ENCODE measurements at regions not wholly inside any gene's neighbourhood (a gene's known extent, or its start where the extent isn't known, plus 50 kb on each side); places are given as distances from the start of the nearest gene placed in this dataset.

- no peak for DNase-seq (ENCODE audit: low read depth, low spot score)
- H3K27ac ChIP-seq, result no peak overlapping the region
Observed at GRCh38 chr13:86710013-86710412, 910.8 kb upstream of the SLITRK6 start.

GRCh38 chr13:86710896-86711295, 911.7 kb upstream of the SLITRK6 start:
- no peak for DNase-seq (ENCODE audit: low read depth, low spot score)
- H3K27ac ChIP-seq, result no peak overlapping the region

GRCh38 chr13:86714495-86714894, 915.3 kb upstream of the SLITRK6 start:
- DNase-seq (ENCODE audit: low read depth, low spot score), result no peak
- no peak overlapping the region for H3K27ac ChIP-seq

GRCh38 chr13:86725105-86725504, 925.9 kb upstream of the SLITRK6 start:
- DNase-seq (ENCODE audit: low read depth, low spot score), result no peak
- H3K27ac ChIP-seq, result no peak overlapping the region

GRCh38 chr13:86729206-86729605, 930.0 kb upstream of the SLITRK6 start:
- DNase-seq (ENCODE audit: low read depth, low spot score), result no peak
- no peak overlapping the region for H3K27ac ChIP-seq

GRCh38 chr13:86731987-86732386, 932.8 kb upstream of the SLITRK6 start:
- no peak for DNase-seq (ENCODE audit: low read depth, low spot score)
- H3K27ac ChIP-seq, result no peak overlapping the region

GRCh38 chr13:86737334-86737932, 933.7 kb upstream of the SLITRK5 start:
- no peak for DNase-seq (ENCODE audit: low read depth, low spot score)
- no peak overlapping the region for H3K27ac ChIP-seq

GRCh38 chr13:86741762-86742285, 929.3 kb upstream of the SLITRK5 start:
- no peak for DNase-seq (ENCODE audit: low read depth, low spot score)
- no peak overlapping the region for H3K27ac ChIP-seq

- no peak for DNase-seq (ENCODE audit: low read depth, low spot score)
- no peak overlapping the region for H3K27ac ChIP-seq
Observed at GRCh38 chr13:86757236-86757978, 913.8 kb upstream of the SLITRK5 start.

- H3K27ac ChIP-seq, result no peak overlapping the region
- no peak for DNase-seq (ENCODE audit: low read depth, low spot score)
Observed at GRCh38 chr13:86758116-86758515, 913.1 kb upstream of the SLITRK5 start.

GRCh38 chr13:86760620-86761019, 910.6 kb upstream of the SLITRK5 start:
- no peak overlapping the region for H3K27ac ChIP-seq

GRCh38 chr13:86765462-86765861, 905.7 kb upstream of the SLITRK5 start:
- no peak overlapping the region for H3K27ac ChIP-seq
- DNase-seq (ENCODE audit: low read depth, low spot score), result no peak

More at GRCh38 chr13:86760620-86761019, 910.6 kb upstream of the SLITRK5 start:
- no peak for DNase-seq (ENCODE audit: low read depth, low spot score)

GRCh38 chr13:86788616-86789015, 882.6 kb upstream of the SLITRK5 start:
- no peak for DNase-seq (ENCODE audit: low read depth, low spot score)
- no peak overlapping the region for H3K27ac ChIP-seq

- no peak for DNase-seq (ENCODE audit: low read depth, low spot score)
- no peak overlapping the region for H3K27ac ChIP-seq
Observed at GRCh38 chr13:86792153-86792651, 879.0 kb upstream of the SLITRK5 start.

GRCh38 chr13:86795858-86796257, 875.3 kb upstream of the SLITRK5 start:
- no peak for DNase-seq (ENCODE audit: low read depth, low spot score)
- H3K27ac ChIP-seq, result no peak overlapping the region

- H3K27ac ChIP-seq, result no peak overlapping the region
- DNase-seq (ENCODE audit: low read depth, low spot score), result no peak
Observed at GRCh38 chr13:86810361-86810760, 860.8 kb upstream of the SLITRK5 start.

- no peak overlapping the region for H3K27ac ChIP-seq
- DNase-seq (ENCODE audit: low read depth, low spot score), result no peak
Observed at GRCh38 chr13:86813198-86813597, 858.0 kb upstream of the SLITRK5 start.

GRCh38 chr13:86825410-86825809, 845.8 kb upstream of the SLITRK5 start:
- DNase-seq (ENCODE audit: low read depth, low spot score), result no peak

GRCh38 chr13:86826232-86826631, 844.9 kb upstream of the SLITRK5 start:
- DNase-seq (ENCODE audit: low read depth, low spot score), result no peak
- no peak overlapping the region for H3K27ac ChIP-seq

More at GRCh38 chr13:86825410-86825809, 845.8 kb upstream of the SLITRK5 start:
- no peak overlapping the region for H3K27ac ChIP-seq

- DNase-seq (ENCODE audit: low read depth, low spot score), result no peak
- H3K27ac ChIP-seq, result no peak overlapping the region
Observed at GRCh38 chr13:86830046-86830445, 841.1 kb upstream of the SLITRK5 start.

- no peak overlapping the region for H3K27ac ChIP-seq
- DNase-seq (ENCODE audit: low read depth, low spot score), result no peak
Observed at GRCh38 chr13:86831084-86831483, 840.1 kb upstream of the SLITRK5 start.

Measured in epithelial cell of prostate (primary cell).